HAP-1 (cell line): ENCODE measurements at regions not wholly inside any gene's neighbourhood (a gene's known extent, or its start where the extent isn't known, plus 50 kb on each side); places are given as distances from the start of the nearest gene placed in this dataset.

Experiments used
- DNase-seq, 2 experiments: peaks; one replicate each; pipeline ENCODE4 v3.0.0-alpha.2; 2016 to 2020; ENCODE audit warnings: low spot score in 2 of 2
- H3K27me3 ChIP-seq: fragments of 250-450 bp; sonication (Bioruptor Pico); 2 replicates; pipeline ENCODE4 v1.5.1; 2020; ENCODE audit warnings: low read depth, mild to moderate bottlenecking, moderate library complexity
- H3K36me3 ChIP-seq: fragments of 250-450 bp; sonication (Bioruptor Pico); replicated peaks from 2 replicates; pipeline ENCODE4 v1.5.1; 2020; ENCODE audit warnings: mild to moderate bottlenecking
- H3K4me1 ChIP-seq: fragments of 250-450 bp; sonication (Bioruptor Pico); 2 replicates; pipeline ENCODE4 v1.5.1; 2020; ENCODE audit warnings: mild to moderate bottlenecking
- H3K4me3 ChIP-seq: fragments of 250-450 bp; sonication (Bioruptor Pico); 2 replicates; pipeline ENCODE4 v1.5.1; 2020; ENCODE audit warnings: mild to moderate bottlenecking, moderate library complexity
- H3K9me3 ChIP-seq: fragments of 250-450 bp; sonication (Bioruptor Pico); 2 replicates; pipeline ENCODE4 v1.5.1; 2020; ENCODE audit warnings: mild to moderate bottlenecking, moderate library complexity
- in situ Hi-C: fragments of 300-500 bp; cut with MboI; formaldehyde crosslinking; loops from 3 replicates; pipeline ENCODE4 v1.14.3; 2020; ENCODE audit warnings: low sequenced_read_pairs, inconsistent platforms, mixed read lengths

GRCh38 chr9:109893241-109893640, 113.2 kb downstream of the PALM2AKAP2 start:
- no peaks in the 10 kb centered on the region for H3K9me3 ChIP-seq
- H3K36me3 ChIP-seq: no peaks in the 10 kb centered on the region
- in situ Hi-C loops: no loop called here
- no peaks in the 10 kb centered on the region for H3K27me3 ChIP-seq
- DNase-seq: no peak
- H3K4me1 ChIP-seq: no peaks in the 10 kb centered on the region
- H3K4me3 ChIP-seq: no peak overlapping the region

- Histone ChIP-seq H3K4me3 (no peak overlapping the region), H3K9me3 (no peaks in the 10 kb centered on the region), H3K4me1 (no peaks in the 10 kb centered on the region), H3K27me3 (no peaks in the 10 kb centered on the region), H3K36me3 (no peaks in the 10 kb centered on the region)
- in situ Hi-C loops: no loop called here
- DNase-seq: no peak
Observed at GRCh38 chr9:109894473-109894872, 114.5 kb downstream of the PALM2AKAP2 start.

- in situ Hi-C loops: no loop called here
- Histone ChIP-seq H3K36me3 (no peaks in the 10 kb centered on the region), H3K27me3 (no peaks in the 10 kb centered on the region), H3K9me3 (no peaks in the 10 kb centered on the region), H3K4me1 (no peaks in the 10 kb centered on the region), H3K4me3 (no peak overlapping the region)
- no peak for DNase-seq
Observed at GRCh38 chr9:109894921-109895758, 115.1 kb downstream of the PALM2AKAP2 start.

GRCh38 chr9:109901201-109901600, 121.2 kb downstream of the PALM2AKAP2 start:
- no peaks in the 10 kb centered on the region for H3K9me3 ChIP-seq
- DNase-seq: no peak
- no peaks in the 10 kb centered on the region for H3K4me1 ChIP-seq
- H3K36me3 ChIP-seq: no peaks in the 10 kb centered on the region
- in situ Hi-C loops: loop anchor here (5.0 kb wide), 1 partner anchor 156 kb away; no protein-coding TSS in a partner anchor
- no peak overlapping the region for H3K4me3 ChIP-seq
- H3K27me3 ChIP-seq: no peaks in the 10 kb centered on the region

- Histone ChIP-seq H3K27me3 (no peaks in the 10 kb centered on the region), H3K4me1 (no peaks in the 10 kb centered on the region), H3K36me3 (no peaks in the 10 kb centered on the region), H3K9me3 (no peaks in the 10 kb centered on the region), H3K4me3 (no peak overlapping the region)
- DNase-seq: peak; percentile 66 to 73
- in situ Hi-C loops: loop anchor here (5.0 kb wide), 1 partner anchor 154 kb away; no protein-coding TSS in a partner anchor
Observed at GRCh38 chr9:109903515-109904138, 123.6 kb downstream of the PALM2AKAP2 start.

- in situ Hi-C loops: loop anchor here (5.0 kb wide), 2 partner anchors 153 to 248 kb away; no protein-coding TSS in a partner anchor
- DNase-seq: no peak
- no peaks in the 10 kb centered on the region for H3K9me3 ChIP-seq
- H3K36me3 ChIP-seq: no peaks in the 10 kb centered on the region
- H3K27me3 ChIP-seq: no peaks in the 10 kb centered on the region
- no peaks in the 10 kb centered on the region for H3K4me1 ChIP-seq
- H3K4me3 ChIP-seq: no peak overlapping the region
Observed at GRCh38 chr9:109904666-109905065, 124.7 kb downstream of the PALM2AKAP2 start.

GRCh38 chr9:109905472-109905871, 125.5 kb downstream of the PALM2AKAP2 start:
- no peaks in the 10 kb centered on the region for H3K4me1 ChIP-seq
- no peaks in the 10 kb centered on the region for H3K36me3 ChIP-seq
- in situ Hi-C loops: loop anchor here (5.0 kb wide), 1 partner anchor 247 kb away; no protein-coding TSS in a partner anchor
- no peak overlapping the region for H3K4me3 ChIP-seq
- no peak for DNase-seq
- no peaks in the 10 kb centered on the region for H3K9me3 ChIP-seq
- no peaks in the 10 kb centered on the region for H3K27me3 ChIP-seq

- no peaks in the 10 kb centered on the region for H3K9me3 ChIP-seq
- in situ Hi-C loops: loop anchor here (5.0 kb wide), 1 partner anchor 245 kb away; no protein-coding TSS in a partner anchor
- H3K4me1 ChIP-seq: no peaks in the 10 kb centered on the region
- H3K27me3 ChIP-seq: no peaks in the 10 kb centered on the region
- no peaks in the 10 kb centered on the region for H3K36me3 ChIP-seq
- DNase-seq: no peak
- H3K4me3 ChIP-seq: no peak overlapping the region
Observed at GRCh38 chr9:109906766-109907382, 126.9 kb downstream of the PALM2AKAP2 start.

GRCh38 chr9:109907400-109907799, 127.4 kb downstream of the PALM2AKAP2 start:
- in situ Hi-C loops: loop anchor here (5.0 kb wide), 1 partner anchor 245 kb away; no protein-coding TSS in a partner anchor
- Histone ChIP-seq H3K9me3 (no peaks in the 10 kb centered on the region), H3K27me3 (no peaks in the 10 kb centered on the region), H3K4me3 (no peak overlapping the region), H3K36me3 (no peaks in the 10 kb centered on the region), H3K4me1 (no peaks in the 10 kb centered on the region)
- DNase-seq: no peak

GRCh38 chr9:109907810-109908458, 127.9 kb downstream of the PALM2AKAP2 start:
- no peaks in the 10 kb centered on the region for H3K27me3 ChIP-seq
- no peaks in the 10 kb centered on the region for H3K36me3 ChIP-seq
- no peak for DNase-seq
- no peak overlapping the region for H3K4me3 ChIP-seq
- H3K9me3 ChIP-seq: no peaks in the 10 kb centered on the region
- in situ Hi-C loops: loop anchor here (5.0 kb wide), 1 partner anchor 244 kb away; no protein-coding TSS in a partner anchor
- H3K4me1 ChIP-seq: no peaks in the 10 kb centered on the region

- H3K9me3 ChIP-seq: no peaks in the 10 kb centered on the region
- in situ Hi-C loops: loop anchor here (5.0 kb wide), 1 partner anchor 244 kb away; no protein-coding TSS in a partner anchor
- no peak for DNase-seq
- no peak overlapping the region for H3K4me3 ChIP-seq
- H3K36me3 ChIP-seq: no peaks in the 10 kb centered on the region
- H3K4me1 ChIP-seq: no peaks in the 10 kb centered on the region
- no peaks in the 10 kb centered on the region for H3K27me3 ChIP-seq
Observed at GRCh38 chr9:109908459-109909390, 128.7 kb downstream of the PALM2AKAP2 start.

- in situ Hi-C loops: no loop called here
- Histone ChIP-seq H3K4me1 (no peaks in the 10 kb centered on the region), H3K36me3 (no peaks in the 10 kb centered on the region), H3K9me3 (no peaks in the 10 kb centered on the region), H3K27me3 (no peaks in the 10 kb centered on the region), H3K4me3 (no peak overlapping the region)
- no peak for DNase-seq
Observed at GRCh38 chr9:109910671-109911518, 130.9 kb downstream of the PALM2AKAP2 start.
